NCI-H446 treated with DMSO at 0.1 percent for 48 hours (cell line): ENCODE measurements at regions not wholly inside any gene's neighbourhood (a gene's known extent, or its start where the extent isn't known, plus 50 kb on each side); places are given as distances from the start of the nearest gene placed in this dataset.

Source experiments
- DNase-seq: peaks from one replicate; lab custom pipeline; 2025; lab: John Stamatoyannopoulos, UW

DNA sequence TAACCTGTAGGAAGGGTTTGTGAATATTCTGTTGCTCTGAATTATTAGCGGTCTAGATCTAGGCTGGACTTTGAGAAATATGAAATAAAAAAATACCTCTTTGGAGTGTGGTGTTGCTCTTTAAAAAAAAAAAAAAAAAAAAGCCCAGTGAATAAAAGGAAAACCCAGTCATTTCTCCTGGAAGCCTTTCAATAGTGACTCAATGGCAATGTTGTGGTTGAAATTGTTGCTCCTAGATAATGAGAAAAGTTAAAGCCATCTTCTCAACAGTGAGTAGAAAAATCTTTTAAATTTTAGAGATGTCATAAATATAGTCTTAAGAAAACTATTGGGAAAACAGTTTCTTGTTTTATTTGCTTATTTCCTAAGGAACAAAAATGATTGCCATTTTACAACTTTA is 135.3 kb downstream of the RFC3 start:
- DNase-seq, result no peak

DNA sequence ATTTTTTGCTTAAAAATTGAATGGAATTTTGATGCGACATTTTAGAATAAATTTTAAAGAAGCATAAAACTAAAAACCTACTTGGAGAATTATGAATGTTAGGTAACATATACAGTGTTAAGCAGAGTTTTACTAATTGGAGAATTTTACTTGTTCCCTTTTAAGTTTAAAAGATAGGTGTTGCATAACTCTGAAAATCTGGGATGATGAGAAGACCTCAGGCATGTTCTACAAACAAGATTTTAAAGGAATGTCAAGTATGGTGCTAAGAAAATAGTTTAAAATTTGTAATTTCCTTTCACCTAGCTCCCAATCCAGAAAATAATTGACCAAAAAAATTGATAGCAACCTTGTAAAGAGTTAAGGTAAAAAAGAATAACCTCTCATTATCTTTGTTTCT is 135.8 kb downstream of the RFC3 start:
- DNase-seq, result no peak

DNA sequence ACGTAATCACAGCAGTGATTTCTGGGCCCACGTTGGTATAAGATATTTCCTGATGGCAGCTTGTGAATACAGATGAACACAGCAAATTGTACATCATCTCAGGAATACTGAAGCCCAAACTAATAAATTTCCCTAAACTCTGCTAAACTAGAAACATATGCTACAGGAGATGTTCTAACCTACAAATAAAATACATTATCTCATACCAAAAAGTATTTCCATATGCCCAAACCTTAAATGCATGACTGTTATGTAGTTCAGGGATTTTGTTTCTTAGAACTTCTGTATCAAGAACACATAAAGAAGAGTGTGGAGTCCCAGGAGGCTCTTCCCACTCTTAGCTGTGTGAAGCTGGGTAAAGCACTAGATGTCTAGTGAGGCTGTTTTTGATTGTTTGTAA is 138.4 kb downstream of the RFC3 start:
- DNase-seq, result no peak

DNA sequence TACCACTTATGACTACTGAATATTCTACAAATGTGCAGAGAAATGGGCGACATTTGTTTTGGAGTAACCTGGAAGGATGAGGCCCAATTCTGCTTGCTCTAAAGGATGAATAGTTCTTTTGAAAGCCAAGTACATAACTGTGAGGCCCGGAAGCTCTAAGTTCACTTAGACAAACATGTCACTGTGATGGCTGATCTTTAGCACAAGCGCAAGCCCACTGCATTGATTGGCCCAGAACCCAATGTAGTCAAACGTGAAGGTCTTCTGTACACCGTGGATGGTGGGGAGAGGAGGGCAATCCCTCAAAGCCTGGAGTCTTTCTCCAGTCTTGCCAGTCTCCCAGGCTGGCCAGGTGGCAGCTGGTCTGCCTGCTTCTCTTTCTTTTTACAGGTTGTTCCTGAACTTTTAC is 139.6 kb downstream of the RFC3 start:
- DNase-seq, result no peak

DNA sequence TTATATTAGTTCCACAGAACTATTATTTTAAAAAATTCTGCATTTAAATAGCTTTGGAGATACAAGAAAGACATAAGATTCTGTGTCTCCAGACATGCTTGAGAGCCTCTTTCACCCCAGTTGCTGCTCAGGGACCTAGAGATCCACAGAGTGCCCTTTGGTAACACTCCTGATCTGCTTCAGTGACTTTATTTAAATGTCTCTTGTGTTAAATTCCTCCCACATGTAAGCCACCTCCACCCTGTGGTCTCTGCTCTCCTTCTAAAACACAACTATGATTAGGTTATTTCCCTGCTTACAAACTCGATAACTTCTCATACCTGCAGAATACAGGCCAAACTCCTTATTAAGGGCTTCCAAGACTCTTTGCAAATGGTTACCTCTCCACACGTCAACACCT is 141.0 kb downstream of the RFC3 start:
- no peak for DNase-seq

DNA sequence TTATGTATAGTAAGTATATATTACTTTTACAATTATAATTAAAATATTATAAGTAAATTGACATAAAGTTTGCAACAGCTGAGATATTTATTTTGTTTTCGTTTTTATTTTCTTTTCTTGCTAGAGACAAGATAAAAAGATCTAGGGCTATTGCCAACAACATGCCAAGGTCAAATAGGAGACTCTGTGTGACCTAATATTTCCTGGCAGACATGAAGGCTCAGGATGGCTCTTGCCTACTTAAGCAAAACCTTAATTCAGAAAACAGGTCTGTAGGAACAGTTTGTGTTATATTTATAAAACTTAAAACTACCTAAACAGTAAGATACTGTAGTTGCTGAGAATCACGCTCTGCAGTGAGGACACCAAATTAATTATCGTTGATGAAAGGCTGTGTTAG is 145.2 kb downstream of the RFC3 start:
- DNase-seq, result no peak

DNA sequence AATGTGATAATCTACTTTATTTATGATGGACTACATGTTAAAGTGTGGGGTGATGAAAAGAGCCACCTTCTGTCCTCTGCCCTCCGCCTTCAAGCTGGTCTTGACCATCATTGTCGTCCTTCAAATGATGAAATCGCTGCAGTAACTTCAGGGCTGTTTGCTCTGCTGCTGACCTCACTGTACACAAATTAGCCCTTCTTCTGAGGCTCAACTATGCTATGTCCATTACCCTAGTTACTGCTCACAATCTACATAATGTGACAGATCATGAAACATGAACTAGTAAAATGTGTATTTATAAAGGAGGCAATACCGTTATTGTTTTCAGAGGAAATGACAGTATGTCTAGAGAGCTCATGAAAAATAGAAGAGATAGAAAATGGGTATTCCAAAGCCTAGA is 145.9 kb downstream of the RFC3 start:
- no peak for DNase-seq

DNA sequence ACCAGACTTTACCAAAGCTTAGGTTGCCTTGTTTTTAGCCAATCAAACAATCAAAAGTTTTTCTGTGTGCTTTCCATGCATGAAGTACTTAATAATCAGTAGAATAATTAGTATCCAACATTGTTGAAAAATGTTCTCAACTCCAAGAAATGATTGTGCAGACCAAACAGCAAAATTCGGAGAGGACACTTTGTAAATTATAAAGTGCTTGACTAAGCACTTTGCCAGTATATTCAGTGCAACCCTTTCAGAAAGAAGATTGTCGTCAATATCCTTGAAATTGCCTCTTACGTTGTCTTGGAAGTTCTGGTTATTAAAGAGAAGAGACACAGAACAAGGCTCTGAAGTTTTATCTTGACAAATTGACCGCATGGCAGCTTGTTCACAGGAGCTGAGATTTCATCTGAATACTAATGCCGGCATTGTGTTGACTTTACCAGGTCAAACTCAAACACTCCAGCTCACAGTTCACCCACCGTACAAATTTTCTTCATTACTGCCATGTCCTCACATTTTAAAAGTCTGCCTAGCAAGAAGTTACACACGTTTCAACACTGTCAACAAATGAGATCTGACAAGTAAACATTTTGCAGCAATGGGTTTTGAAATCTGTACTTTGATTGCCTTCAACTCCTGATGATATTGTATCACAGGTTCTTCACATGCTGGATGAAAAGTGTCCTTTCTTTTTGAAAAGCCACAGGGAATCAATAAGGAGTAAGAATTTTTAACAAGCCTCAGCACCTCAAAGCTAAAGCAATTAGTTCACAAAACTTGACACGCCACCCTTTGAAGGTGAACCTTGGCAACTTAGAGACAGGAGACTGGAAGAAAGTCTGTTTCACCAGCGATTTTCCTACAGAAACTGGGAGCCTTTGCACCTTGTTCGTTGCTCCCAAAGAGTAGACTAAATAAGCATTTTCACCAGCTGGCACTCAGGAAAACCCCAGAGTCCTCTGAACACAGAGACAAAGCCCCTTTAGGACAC is 150.9 kb downstream of the RFC3 start:
- no peak for DNase-seq

DNA sequence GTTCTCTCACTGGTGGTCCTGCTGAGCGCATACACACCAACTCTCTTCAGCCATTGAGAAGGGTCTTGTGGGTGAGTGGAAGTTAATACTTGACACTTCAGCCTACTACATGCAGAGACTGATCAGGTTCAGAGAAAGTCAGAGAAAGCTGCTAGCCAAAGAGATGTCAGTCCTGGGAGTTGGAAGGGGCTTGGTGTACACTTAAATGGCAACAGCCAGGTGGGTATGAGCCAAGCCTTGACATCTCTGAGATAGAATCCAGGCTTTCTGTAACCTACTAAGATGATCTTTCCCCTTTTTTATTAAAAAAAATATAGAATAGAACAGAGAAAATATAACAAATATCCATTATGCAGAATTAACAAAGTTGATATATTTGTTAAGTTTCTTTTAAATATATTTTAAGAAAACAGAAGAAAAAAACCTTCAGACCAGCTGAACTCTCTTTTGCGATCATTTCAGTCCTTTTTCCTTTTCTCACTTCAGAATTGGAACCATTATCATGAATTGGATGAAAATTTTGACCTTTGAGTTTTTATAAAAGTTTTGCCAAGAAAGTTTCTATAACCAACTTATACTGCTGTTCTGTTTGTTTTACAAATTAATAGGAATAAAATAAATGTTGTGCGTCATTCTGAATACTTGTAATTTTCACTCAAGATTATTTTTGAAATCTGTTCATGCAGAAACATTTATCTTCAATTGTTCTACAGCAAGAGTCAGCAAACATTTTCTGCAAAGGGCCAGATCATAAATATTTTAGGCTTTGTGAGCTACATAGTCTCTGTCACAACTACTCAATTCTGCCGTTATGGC is 153.0 kb downstream of the RFC3 start:
- DNase-seq, result no peak

DNA sequence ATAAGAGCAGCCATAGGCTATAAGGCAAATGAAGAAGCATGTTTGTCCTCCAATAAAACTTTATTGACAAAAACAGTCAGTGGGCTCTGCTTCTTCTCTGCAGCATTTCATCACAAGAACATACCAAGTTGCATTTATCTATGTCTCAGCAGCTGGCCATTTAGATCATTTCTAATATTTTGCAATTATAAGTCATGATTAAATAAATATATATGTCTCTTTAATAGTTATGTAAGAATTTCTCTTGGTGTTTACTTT is 153.5 kb downstream of the RFC3 start:
- no peak for DNase-seq

DNA sequence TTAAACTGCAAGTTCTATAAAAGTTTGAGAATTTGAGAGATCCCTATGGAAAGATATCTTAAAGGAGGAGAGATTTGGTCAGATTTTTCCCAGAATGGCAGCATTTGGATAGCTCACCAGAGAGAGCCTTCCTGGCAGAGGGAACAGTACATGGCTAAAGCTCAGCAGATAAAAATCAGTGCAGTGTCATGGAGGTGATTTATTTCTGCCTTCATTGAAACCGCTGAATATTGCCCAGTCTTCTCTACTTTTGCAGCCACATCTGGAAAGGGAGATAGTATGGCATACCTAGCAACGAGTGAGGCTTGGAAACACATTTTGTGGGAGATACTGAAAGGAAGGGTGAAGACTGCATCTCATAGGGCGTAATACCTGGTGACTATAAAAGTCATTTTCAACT is 155.2 kb downstream of the RFC3 start:
- DNase-seq, result no peak

DNA sequence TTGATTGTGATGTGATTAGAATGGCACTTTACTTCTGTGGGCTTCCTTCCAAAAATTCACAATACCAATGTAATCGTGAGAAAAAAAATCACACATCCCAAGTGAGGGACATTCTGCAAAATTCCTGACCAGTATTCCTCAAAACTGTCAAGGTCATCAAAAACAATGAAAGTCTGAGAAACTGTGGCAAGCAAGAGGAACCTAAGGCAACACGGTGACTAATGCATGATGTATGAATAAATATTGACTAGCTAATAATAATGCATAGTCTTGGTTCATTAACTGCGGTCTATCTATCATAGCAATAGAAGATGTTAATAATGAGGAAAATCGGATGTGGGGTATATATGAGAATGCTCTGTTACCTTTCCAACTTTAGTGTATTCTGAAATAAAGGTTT is 159.0 kb downstream of the RFC3 start:
- DNase-seq, result no peak

DNA sequence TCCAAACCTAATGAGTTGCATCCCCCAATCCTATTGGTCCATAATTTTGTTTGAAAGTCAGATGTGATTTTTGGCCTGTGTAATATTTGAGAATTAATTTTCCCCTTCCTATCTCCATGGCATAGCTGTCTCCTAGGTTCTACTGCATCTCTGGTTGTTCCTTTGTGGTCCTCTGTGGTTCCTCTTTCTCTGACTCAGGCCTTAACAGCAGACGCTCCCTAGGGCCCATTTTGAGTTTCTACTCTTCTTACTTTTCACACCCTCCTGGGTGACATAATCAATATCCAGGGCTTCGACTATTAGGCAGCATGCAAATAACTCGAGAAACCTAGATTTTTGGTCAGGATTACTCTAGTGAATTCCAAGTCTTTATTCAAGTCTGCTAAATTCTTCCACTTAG is 160.7 kb downstream of the RFC3 start:
- no peak for DNase-seq

DNA sequence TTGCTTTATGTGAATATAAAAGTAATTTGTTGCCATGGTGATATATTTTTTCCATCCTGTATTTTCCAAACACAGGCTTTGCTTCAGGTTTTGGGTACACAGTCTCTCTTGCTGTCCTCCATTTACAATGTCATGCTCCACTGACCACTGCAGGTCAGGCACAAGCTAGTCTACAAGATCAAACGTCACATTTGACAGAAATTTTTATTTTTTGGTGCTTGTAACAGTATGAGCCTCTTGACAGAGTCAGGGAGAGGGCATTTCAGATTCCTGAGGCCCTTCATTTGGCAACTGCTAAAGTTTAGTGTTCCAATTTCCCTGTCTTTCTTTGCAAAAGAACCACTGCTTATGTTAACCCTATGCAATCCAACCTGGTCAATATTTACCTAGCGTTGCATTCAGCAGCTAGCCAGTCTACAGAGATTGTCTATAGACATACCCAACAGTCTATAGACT is 175.0 kb downstream of the RFC3 start:
- DNase-seq, result no peak

DNA sequence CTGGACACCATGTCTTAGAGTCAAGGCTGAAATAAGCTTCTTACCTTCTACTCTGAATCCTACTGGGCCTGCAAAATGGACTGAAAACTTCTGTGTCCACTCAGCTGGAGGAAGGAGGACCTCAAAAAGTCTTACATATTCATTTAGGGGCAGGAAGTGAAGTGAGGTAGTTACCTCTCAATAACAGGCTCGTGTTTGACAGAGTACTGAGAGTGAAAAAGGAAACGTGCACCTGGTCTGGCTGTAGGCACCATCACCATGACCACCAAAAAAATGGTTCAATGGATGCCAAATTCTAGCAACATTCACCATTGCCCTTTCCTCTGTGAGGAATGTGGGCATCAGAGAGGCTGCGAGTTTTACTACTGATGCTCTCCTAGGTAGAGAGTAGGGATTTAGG is 176.2 kb downstream of the RFC3 start:
- no peak for DNase-seq

DNA sequence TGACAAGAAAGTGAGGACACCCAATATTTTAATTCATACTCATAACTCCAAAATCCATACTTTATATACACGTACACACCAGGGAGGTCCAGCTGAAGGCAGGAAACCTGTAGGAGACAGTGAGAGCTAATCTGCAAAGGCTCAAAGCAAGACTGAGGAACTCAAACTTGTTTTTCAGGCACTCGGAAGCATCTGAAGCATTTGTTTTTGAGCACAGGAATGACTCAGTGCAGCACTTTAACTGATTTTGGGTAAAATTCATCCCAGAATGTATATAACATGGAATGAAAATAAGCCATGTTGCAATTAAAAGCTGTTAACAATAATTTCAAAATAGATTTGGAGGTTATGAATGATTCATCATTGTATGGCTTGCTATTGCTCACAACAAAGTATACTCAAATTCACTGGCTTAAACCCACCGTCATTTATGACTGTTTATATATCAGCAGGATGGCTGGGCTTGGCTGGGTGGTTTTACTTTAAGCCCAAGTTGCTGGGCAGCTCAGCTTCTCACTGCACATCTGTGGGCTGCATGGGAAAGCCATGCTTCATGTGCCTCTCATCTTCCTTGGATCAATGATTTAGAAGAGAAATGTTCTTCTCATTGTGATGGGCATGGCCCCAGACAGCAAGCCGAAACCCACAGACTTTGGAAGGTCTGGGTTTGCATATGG is 177.0 kb downstream of the RFC3 start:
- no peak for DNase-seq

DNA sequence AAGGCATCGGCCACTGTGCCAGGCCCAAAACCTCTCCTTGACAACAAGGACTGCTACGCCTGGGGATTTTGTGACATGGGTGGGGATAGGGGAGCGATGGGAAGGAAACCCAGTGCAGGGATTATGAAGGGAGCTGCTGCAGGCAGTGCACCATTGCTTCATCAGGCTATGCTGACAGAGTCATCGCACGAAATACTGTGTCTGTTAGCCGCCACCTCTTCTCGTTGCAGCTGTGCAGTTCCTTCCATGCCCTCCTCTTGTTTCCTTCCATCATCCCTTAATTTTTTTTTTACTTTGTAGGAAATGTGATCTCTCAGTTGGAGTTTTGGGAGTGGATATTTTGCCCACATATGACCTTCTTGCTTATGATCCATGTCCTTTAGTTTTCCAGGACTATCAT is 178.7 kb downstream of the RFC3 start:
- no peak for DNase-seq

DNA sequence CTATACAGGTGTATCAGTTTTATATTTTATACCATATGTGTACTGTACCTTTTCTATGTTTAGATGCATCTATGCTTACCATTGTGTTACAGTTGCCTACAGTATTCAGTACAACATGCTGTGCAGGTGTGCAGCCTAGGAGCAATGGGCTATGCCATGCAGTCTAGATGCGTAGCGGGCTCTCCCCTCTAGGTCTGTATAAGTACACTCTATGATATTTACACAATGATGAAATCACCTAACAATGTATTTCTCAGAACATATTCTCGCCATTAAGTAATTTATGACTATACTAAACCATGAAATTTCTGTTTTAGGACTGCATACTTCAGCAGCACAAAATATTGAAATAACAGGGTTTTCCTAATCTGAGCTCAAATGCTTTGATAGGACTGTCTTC is 179.6 kb downstream of the RFC3 start:
- no peak for DNase-seq

DNA sequence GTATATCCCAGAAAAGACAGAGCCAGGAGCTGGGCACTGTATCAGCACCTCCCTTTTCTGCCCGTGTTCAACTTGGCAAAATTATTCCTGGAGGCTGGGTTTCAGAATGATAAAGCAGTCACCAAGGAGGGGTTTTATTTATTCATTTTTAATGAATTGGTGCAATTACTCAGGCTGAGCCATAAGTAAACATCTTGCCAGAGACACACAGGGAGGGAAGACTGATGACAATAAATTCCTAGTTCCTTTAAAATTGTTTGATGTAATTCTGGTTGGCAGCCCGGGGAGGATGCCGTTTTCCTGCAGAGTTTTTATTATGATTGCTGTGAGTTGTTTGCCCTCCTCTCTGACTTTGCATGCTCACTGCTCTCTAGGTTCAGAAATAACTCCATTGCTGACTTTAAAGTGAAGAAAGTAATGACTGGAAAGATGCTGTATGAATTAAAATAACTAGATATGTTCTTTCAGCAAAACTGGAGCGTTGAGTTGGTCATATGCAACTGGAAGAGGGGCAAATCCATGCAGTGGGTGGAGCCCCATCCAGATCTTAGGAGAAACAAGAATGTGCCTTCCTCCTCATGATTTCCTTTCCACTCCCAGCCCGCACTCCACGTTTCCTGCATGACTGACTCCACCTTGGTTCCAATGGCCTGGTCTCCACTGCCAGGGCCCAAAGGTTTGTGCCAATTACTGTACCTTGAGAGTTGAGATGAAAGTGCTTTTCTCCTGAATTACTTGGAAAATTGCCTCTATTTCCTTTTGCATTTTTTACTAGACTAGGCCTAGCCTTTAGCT is 182.1 kb downstream of the RFC3 start:
- DNase-seq, result no peak

DNA sequence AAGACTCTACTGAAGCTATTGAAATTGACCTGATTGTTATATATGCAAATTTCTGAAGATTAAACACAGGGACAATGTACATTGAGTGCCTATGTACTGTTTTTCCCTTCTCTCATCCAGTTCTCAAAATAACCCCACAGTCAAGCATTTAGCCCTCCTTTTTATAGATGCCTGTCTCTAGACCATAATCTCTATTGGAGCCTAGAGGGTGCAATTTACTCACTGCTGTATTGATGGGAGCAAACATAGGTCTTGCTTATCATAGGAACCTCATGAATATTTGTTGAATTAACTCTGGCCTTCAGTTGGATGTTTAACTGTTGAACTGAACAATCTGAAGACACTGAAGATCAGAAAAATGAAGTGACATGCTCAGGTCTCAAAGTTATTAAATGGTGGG is 183.0 kb downstream of the RFC3 start:
- DNase-seq, result no peak

DNA sequence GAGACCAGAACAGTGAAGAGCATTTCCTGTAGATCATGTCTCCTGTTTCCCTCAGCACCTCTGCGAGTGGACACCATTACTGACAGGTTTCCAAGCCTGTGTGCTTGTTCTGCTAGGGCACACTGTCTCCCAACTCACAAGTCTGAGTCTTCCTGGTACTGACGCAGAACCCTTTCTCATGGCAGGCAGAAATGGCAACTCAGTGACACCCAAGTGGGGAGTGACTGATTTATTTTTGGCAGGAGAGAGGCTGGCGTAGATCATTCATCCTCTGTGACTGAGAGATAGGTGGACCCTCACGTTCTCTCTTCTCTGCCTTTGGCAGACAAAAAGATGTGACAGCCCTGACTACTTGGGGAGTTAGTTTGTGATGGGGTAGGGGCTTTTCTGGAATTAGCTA is 183.4 kb downstream of the RFC3 start:
- no peak for DNase-seq

DNA sequence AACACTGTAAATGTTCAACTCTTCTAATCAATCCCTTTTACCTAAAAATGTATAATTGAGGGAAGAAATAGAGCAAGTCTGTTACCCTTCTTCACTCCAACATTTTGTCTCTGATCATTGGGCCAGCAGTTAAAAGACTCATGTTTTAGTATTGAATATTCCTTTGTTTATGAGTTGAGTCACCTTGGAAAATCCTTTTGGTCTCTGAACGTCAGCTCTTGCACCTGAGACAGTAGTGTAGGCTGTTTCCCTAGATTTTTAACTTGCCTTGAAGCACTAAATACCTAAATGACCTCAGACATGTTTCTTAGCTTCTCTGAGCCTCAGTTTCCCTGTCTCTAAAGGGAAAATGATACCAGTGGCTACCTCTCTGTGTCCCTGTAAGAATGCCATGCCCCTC is 184.2 kb downstream of the RFC3 start:
- no peak for DNase-seq
